Stimulated activated CD4-positive, alpha-beta T cell treated with anti-CD3 and anti-CD28 coated beads, Interleukin-4, amount 100 ng/mL, for 48 hours (primary cell): ENCODE measurements at regions not wholly inside any gene's neighbourhood (a gene's known extent, or its start where the extent isn't known, plus 50 kb on each side); places are given as distances from the start of the nearest gene placed in this dataset.

ENCODE experiments used
- DNase-seq, 2 donors: peaks; one replicate each; pipeline ENCODE4 v3.0.0-alpha.2; 2020; ENCODE audit warnings: low read depth in 2 of 2

DNA sequence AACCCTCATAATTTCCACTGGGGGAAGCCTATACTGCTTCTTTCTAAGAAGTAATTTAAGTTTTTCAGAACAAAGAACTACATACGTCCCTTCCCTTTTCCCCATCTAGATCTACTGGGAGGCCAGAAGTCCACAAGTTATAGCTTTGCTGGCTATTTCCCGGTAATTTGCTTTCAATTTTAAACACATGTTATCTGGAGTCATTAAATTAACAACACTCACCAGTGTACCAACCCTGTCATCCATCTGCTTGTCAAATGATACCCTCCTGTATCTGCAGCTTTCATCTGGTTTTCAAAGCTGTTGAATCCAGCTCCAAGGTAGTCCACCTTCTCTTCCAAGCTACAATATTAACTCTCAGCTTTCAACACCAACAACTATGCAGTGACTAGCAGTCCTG, 466.7 kb upstream of the PKN2 start:
- DNase-seq = no peak

GRCh38 chr1:88219521-88219920, 464.6 kb upstream of the PKN2 start:
- DNase-seq = no peak

DNA sequence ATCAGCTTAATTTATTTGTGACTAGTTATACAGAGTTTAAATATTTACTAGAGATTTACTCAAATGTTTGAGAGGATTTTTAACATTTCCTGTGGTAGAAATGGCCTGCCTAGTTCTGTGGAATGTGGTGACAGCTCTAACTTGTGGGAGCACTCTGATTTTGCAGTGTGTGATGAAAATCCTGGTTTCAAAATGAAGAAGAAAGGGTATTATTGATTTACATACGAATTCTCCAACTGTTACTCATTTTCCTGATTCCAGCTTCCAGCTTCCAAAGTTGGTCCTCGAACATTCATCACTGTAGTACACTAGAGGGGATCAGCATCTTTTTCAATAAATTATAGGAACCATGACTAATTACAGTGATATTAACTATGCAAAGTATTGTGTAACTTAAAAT, 462.7 kb upstream of the PKN2 start:
- no peak for DNase-seq

- DNase-seq = no peak
Observed at GRCh38 chr1:88224906-88225305, 459.2 kb upstream of the PKN2 start.

DNA sequence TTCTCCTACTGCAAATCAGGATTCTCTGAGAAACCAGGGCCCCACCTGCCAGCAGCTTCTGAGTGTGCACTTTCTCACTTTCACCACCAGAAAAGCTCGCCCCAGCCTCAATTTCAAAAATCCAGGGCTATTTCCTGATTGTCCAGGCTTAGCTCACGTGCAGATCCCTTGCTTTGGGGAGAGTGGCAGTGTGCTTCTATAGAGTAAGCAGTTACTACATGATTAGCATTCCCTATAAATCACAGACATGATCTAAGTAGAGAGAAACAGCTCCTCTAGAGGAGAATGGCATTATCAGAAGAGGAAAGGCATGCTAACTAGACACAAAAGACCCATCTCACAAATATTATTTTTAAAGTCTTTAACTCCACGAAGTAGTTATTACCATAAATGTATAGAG, 456.0 kb upstream of the PKN2 start:
- DNase-seq = no peak

DNA sequence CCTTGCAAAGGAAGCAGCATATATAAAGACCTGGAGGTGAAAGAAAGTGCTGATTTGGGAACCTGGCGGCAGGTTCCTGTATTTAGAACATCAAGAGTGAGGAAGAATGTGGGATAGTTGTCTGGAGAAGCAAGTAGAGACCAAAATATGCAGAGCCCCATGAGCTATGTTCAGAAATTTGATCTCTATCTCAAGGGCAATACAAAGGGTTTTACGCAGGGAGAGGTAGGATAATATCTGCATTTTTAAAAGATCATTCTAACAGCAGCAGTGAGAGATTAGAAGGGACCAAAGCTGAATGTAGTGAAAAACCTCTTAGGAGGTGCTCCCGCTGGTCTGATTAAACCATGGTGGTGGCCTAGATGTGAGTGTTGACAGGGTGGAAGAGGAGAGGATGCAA, 453.9 kb upstream of the PKN2 start:
- no peak for DNase-seq

- DNase-seq = no peak
Observed at GRCh38 chr1:88237058-88237457, 447.0 kb upstream of the PKN2 start.

DNA sequence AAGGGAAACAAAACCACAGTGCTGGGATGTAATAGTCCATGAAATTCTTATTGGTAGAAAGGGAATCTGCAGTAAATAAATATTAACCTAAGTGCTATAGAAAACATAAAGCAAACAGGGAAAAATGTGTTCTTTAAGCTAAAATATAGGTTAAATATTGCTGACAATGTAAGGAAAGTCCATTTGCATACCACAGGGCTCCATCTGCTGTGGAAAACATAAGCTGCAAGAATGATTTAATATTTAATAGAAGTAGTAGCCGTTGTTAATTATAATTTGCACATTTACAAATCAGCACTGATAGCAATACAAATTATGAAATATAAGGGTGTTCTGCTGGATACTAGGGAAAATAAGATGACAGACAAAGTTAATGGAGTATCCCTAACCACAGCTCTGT, 444.9 kb upstream of the PKN2 start:
- no peak for DNase-seq

DNA sequence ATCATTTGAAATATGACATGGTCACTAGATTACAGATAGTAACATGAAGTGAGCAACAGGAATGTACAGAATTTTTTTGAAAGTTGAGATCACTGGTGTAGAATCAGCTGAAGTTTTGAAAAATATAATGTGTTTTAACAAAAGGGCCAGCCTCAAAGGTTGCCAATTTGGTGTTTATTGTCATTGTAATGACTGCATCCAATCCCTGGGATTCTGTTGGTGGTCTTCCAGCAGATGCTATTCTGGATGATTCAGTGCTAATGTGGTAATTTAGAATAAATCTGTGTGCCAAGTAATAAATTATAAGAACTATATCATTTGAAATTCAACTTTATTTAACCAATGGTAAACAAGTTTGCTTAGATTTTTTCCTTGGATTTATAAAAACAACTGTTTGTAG, 436.4 kb upstream of the PKN2 start:
- DNase-seq = no peak

DNA sequence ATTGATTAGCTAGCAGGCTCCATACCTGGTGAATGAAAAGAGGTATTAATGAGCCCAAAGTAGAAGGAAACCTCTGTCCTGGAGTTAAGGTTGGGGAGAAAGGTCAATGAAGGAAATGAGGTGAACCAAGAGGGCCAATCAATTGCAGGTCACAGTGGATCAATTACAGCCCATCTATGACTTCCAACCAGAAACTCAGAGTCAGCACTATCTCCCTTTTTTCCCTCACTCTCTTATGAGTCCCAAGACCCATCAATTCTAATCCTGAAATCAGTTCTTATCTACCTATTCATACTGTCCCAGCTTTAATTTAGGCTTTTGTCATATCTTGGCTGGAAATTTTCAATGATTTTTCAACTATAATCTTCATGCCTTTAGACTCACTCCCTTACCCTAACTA, 433.2 kb upstream of the PKN2 start:
- no peak for DNase-seq

DNA sequence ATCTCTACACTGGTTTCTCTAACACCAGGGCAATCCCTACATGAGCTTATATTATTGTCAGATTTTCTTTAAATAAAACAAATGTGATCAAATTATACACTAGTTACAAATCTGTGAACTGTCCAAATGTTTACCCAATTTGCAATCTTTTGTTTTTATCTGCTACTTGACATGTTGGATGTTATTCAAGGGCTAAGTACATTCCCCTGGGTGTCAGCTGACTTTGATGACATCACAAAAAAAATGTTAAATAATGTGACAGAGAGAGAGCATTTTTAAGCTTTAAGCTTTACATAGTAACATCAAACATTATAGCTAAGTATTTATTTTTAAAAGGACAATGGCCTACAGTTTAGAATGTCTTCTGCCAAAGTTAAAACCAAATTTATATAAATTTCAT, 431.3 kb upstream of the PKN2 start:
- no peak for DNase-seq

DNA sequence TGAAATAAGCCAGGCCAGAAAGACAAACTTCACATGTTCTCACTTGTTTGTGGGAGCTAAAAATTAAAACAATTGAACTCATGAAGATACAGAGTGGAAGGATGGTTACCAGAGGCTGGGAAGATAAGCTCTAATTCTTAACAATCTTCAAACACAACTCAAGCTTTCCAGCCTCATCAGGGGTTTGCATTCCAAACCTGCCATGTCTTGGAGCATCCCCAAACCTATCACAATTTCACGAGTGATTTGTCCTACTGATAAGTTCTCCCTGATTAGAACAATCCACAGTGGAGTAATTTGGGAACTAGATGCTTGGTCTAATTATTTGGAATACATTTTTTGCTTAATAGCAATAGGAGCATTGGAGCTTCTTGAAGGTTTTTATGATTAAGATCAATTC, 418.5 kb upstream of the PKN2 start:
- no peak for DNase-seq

GRCh38 chr1:88266051-88266450, 418.0 kb upstream of the PKN2 start:
- DNase-seq = no peak

- DNase-seq = no peak
Observed at GRCh38 chr1:88272216-88272615, 411.9 kb upstream of the PKN2 start.

DNA sequence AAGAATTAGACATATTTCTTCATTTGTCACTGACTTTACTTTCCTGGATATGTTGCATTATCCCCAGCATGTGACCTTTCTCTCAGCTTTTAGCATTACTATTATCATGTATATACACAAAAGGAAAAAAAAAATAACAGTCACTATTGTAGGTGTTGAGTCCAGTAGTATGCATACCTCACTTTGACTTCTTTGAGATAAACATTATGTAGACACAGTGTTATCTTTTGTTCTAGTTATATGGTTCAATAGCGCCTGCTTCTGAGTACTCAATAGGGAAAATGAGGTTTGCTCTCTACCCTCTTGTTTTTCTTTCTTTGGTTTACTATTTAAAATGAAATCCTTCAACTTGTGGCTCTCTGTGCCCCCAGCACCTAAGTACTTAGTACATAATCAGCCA, 409.6 kb upstream of the PKN2 start:
- no peak for DNase-seq

DNA sequence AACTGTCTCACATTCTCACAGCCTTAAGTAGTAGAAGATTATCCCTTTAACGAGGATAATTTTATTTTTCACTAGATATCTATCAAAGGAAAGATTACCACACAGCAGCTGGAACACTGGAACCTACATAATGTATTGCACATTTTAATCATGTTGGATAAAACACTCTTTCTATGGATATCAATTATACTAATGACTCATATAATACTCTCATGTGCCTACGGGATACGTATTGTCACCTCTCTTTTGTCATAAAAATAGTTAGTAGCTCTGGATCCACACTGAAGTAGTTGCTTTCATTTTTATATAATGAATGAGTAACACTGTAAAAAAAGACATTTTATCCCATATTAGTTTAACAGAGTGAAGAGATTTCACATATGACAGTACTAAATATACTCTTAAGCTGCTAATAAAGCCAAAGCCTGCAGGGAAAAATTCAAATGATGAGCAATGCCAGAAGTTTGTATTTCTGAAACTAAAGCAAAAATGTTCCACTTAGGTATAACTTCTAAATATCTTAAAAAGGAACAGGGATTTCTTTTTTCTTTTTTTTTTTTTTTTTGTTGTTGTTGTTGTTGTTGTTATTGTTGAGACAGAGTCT, 408.7 kb upstream of the PKN2 start:
- no peak for DNase-seq

- DNase-seq = no peak
Observed at GRCh38 chr1:88276163-88276562, 407.9 kb upstream of the PKN2 start.

DNA sequence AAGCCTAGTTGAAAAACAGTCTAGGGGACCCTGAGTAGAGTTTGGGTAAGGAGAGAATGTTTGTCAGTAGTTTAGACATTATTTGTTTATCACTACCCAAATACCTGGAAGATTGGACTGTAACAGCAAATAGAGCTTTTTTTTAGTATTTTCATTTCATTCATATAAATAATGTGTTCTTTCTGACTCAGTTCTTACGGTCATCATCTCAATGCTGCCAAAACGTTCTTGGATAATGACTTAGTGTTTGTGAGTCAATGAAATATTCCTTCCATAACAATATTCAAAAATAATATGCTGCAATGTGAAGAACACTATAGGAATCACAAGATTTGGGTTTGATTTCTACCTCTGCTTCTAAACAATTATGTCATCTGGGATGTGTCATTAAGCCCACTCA, 400.0 kb upstream of the PKN2 start:
- DNase-seq = no peak

GRCh38 chr1:88284666-88285366, 399.3 kb upstream of the PKN2 start:
- no peak for DNase-seq

DNA sequence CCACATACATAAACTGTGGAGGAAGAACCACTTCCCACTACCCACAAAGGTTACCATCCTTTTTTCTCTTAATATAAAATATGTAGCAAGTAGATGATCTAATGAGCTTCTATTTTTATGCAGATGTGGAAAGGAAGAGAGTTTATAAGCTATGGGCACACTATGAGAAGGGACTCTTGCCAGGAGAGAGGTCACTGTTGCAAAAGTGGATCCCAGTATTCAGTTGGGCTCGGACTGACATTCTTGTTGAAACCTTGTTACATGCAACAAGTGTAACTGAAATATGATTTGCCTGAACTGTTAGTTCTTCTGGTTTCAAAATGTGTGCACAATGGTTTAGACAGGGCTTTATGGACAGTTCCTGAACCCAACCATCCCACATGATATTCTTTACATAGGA, 397.4 kb upstream of the PKN2 start:
- no peak for DNase-seq

DNA sequence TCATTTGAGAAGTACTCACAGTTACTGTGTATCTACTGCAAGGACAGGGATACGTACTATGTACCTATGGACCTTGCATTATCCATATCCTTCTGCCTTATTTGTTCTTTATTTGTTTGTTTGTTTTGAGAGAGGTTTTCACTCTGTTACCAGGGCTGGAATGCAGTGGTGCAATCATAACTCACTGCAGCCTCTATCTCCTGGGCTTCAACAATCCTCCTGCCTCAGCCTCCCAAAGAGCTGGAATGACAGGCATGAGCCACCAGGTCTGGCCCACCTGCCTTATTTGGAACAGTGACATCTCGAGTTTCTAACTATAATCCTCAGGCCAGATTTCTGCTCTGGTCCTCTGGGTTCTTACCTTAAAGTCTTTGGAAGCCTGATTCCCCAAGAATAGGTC, 395.5 kb upstream of the PKN2 start:
- no peak for DNase-seq

DNA sequence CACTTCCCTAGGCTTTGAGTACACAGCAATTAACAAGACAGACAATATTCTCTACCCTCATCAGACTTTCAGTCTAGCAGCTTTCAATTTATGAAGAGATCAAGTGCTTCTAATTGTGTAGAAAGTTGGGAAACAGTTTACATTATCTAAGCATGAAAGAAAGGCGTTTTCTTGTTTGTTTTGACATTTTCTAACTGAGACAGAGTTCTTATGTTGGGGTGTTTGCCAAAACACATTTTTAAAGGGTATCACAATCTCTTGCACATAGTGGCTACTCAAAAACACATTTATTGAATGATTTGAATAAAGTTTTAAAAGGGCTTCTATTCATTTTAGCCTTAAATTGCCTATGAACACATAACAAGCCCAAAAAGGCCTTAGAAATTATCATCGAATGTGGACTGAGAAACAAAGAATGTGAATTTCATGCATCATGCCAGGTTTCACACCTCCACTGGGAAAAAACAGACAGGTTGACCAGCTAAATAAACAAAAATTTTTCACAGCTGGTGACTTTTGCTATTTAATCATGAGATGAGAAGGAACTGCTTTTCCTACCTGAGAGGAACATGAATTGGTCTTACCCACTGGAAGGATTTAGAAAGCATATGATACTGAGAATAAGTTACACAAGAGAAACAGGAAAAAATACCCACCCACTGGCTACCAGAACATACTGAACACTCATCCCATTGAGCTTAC, 394.5 kb upstream of the PKN2 start:
- DNase-seq = no peak

DNA sequence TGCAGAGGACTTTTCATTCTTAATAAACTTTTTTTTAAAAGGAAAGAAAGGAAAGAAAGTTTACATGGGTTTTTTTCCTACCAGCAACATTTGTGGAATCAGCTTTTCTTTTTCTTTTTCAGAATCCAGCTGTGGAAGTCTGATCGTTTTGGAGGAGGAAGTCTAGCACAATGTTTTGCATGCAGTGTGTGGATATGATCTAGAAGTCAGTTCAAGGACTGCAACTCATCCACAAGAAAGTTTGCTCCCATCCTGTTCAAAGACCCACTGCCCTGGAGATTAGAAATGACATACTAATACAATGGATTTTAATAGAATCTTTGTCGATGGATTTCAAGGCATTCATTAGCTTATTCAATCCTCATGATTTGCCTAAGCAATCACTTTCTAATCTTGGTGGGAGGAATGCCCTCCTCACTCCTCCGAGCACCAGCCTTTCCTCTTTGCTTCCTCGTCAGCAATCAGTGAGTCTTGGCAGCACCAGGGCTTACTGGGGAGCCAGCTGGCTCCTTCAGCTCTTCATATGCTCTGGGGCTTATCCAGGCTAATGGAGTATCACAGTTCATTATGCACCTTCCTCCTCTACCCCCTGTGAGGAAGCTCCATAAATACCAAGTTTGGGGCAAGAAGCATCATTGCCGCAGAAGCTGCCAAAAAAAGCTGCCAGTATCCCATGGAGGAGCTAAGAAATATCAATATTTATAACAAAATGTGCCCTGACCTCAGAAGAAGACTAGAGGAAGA, 392.3 kb upstream of the PKN2 start:
- no peak for DNase-seq
